CD4-positive, alpha-beta T cell treated with Interleukin-17A for 1 hour (primary cell): ENCODE measurements at regions not wholly inside any gene's neighbourhood (a gene's known extent, or its start where the extent isn't known, plus 50 kb on each side); places are given as distances from the start of the nearest gene placed in this dataset.
"Not testable (repeated sequence)": the region's sequence is repeated elsewhere in the genome, so short reads cannot be mapped to it uniquely, and the experiment has no call there.

Source experiments
- DNase-seq: peaks from one replicate; pipeline ENCODE4 v3.0.0-alpha.2; 2020

DNA sequence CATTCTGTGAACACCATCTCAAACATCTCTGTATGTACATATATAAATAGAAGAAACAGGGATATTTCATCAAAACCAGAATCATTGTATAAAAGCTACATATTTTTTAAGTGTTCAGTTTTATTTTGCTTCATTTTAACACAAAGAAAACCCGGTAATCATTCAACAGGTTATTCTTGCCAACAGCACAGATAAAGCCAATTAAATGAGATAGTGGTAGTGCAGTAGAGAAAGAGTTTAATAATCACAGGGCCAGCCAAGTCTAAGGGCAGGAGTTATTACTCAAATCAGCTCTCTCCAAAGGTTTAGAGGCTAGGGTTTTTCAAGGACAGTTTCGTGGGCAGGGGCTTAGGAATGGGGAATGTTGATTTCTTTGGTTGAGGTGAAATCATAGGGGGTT lies 261.0 kb upstream of the KIF2A start:
- no peak for DNase-seq

DNA sequence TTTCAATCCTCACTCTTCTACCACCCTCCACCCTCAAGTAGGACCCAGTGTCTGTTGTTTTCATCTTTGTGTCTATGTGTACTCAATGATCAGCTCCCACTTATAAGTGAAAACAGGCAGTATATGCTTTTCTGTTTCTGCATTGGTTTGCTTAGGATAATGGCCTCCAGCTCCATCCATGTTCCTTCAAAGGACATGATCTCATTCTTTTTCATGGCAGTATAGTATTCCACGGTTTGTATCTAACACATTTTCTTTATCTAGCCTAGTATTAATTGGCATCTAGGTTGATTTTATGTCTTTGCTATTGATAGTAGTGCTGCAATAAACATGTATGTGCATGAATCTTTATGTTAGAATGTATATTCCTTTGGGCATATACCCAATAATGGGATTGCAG lies 259.8 kb upstream of the KIF2A start:
- DNase-seq, result no peak

DNA sequence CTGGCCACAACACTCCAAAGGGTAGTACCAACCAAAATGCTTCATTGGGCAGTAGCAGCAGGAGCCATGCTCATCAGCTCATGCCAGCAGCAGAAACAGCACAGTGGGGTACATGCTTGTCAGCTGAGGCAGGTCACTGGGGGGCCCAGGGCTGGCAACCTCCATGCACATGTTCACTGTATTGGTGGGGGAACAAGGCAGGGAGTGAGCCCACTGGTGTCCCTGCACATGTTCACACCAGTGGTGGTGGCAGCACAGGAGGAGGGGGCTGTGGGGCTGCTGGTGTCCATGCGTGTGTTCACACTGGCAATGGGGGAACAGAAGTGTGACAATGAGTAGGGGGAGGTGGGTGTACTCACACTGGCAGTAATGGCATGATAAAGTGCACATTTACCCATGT lies 254.3 kb upstream of the KIF2A start:
- no peak for DNase-seq

GRCh38 chr5:62059960-62060359 lies 246.0 kb upstream of the KIF2A start:
- no peak for DNase-seq

DNA sequence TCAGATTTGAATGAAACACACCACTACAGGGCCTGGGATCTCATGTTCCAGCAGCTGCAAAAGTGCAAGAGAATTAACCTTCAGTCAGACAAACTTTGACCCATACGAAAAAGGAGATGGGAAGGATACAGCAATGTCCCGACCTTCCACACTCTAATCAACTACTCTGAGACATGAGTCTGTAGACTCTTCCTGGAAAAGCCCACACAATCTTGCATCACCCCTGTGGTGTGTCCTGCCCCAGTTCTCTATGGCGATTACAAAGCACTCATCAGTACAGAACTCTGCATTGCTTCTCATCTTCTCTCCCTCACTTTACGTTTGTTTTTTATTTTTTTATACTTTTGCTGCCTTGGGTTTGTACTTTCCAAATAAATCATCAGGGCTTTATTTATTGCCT lies 241.0 kb upstream of the KIF2A start:
- DNase-seq, result no peak

DNA sequence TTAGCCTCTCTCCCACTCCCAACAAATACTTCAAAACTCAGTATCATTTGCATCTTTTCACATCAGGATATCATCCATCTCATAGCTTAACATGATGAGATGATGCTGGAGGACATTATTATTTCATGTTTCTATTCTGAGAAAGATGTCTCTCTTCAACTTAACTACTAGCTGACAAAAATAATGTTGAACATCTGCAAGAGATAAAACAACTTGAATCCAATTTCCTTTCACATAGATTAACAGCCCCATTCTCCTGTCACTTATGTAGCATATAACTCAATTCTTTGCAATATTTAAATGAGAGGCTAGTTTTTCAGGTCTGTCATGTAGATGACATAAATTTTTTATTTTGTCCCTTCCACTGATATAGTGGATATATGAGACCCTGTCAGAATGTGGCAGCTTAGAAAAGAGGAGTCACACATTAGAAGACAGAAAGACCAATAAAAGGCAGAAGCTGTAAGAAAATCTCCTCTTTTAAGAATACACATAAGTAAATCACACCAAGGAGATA lies 239.2 kb upstream of the KIF2A start:
- DNase-seq, result no peak

- DNase-seq, result no peak
Measured at GRCh38 chr5:62068554-62068953, 237.5 kb upstream of the KIF2A start.

GRCh38 chr5:62077387-62077786 lies 228.6 kb upstream of the KIF2A start:
- no peak for DNase-seq

DNA sequence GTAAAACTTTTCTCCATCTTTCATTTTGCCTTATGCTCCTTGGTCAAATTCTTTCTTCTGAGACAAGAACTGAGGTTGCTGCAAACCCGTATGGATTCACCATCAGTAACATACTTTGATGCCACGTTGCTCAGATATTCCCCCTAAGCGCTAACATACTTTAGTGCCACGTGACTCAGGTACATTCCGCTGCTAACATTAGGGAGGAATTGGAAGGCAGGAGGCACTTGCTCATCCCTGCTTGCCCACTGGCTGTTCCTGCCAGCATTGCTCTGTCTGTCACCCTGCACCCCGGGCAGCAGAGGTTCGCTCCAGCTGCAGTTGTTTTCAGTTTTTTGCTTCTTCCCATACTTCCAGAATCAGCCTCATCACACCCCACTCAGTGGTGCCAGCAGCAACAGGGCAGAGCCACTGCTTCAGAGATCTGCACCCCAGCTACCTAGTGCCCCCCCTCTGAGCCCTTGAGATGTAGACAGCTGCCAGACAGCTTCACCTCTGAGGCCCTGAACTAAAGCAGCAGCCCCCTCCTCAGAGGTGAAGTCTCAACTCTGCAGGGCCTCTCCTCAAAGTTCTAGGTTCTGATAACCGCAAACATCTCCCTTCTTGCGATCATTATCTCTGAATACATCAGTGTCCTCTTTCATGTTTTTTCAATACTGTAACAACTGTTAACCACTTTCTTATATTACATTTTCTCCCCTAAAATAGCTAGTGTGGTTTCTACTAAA lies 228.0 kb upstream of the KIF2A start:
- no peak for DNase-seq

DNA sequence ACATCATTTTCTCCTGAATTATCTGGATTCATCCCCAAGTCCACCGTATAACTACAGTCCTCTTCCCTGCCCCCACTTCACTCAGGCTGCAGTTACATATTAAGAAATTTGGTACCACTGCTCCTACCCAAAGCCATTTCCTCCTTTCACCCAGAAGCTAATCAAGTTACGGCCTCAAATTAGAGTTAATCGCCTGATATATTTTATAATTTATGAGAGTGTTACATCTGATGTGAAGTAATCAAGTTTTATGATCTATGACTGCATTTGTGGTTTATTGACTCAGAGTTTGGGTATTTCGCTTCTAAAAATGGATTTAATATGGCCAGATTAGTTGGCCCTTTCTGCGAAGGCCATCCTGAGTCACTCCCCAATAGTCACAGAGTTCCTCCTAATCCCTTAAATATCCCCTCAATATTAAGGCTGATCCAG lies 223.6 kb upstream of the KIF2A start:
- no peak for DNase-seq

GRCh38 chr5:62083247-62083646 lies 222.8 kb upstream of the KIF2A start:
- no peak for DNase-seq

DNA sequence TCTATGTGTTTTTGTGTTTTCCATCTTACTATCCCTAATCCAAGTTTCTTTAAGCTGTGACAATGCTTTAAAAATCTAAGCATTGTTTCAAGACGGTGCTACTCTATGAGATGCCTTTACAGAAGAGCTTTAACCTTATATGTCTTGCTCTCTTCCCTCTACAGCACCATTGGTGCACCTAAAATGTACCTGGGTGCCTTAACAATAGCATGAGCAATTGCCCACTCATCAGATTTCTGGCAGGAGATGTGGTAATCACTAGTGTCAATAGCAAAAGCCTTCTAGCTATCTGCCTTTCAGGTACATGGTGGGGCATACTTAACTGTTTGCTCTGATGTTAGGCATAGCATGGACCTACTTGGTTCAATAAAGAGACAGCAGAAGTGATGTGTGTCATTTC lies 222.3 kb upstream of the KIF2A start:
- DNase-seq, result no peak

GRCh38 chr5:62084391-62084790 lies 221.6 kb upstream of the KIF2A start:
- DNase-seq, result no peak

- DNase-seq, result no peak
Measured at GRCh38 chr5:62090953-62091352, 215.1 kb upstream of the KIF2A start.

- no peak for DNase-seq
Measured at GRCh38 chr5:62093411-62093810, 212.6 kb upstream of the KIF2A start.

DNA sequence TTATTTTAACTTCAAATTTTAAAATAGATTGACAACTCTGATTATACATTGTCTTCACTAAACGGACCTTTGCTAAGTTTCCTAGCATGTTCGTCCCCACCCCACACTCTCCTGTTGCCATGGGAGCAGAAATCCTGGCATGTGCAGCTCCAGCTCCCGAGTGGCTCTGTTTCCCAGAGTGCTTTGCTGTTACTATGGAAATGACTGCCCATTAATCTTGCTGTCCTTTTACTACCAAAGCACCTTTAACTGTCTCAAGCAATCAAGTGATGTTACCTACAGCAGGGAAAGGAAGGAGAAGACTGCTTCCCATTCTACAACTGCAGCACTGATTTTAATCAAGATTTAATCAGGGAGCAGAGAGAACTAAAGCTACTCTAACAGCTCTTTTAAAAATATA lies 212.0 kb upstream of the KIF2A start:
- no peak for DNase-seq

DNA sequence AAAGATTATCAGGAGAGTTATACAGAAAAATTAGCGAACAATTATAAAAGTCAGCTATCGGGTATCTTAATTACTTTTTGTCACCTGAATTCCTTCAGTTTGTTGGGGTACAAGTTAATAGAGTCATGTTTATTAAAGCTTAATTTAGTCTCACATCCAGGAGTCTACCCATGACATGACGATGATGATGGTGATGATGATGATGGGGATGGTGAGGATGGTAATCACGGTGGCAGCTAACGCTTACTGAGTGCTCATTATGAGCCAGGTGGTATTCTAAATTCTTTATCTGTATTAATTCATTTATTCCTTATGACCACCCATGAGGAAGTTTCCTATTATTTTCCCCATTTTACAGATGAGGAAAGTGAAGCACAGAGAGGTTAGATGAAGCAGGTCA lies 208.6 kb upstream of the KIF2A start:
- no peak for DNase-seq

GRCh38 chr5:62100201-62100600 lies 205.8 kb upstream of the KIF2A start:
- DNase-seq, result no peak

- DNase-seq, result not testable (repeated sequence)
Measured at GRCh38 chr5:62103863-62104262, 202.1 kb upstream of the KIF2A start.

GRCh38 chr5:62111428-62111827 lies 194.6 kb upstream of the KIF2A start:
- DNase-seq, result no peak

DNA sequence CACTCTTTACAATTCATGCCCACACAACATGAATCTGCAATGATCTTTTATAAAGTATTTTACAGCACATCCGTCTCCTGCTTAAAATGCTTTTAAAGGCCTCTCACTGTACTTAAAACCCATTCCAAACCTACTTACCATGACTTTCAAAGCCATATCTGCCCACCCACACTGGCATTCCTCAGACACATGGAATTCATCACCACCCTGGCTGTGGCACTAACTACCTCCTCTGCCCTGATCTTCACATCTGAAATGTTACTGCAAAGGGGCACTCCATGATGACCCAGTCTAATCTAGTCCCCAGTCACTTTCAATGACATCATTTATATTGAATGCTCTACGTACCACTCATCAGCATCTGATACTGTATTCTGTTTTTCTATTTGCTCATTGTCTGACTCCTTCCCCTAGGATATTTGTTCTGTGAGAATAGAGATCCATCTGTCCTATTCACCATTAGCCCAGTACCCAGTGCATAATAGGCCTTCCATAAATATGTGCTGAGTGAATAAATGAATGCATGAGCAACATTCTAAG lies 193.2 kb upstream of the KIF2A start:
- DNase-seq, result no peak

GRCh38 chr5:62115014-62115413 lies 191.0 kb upstream of the KIF2A start:
- no peak for DNase-seq

DNA sequence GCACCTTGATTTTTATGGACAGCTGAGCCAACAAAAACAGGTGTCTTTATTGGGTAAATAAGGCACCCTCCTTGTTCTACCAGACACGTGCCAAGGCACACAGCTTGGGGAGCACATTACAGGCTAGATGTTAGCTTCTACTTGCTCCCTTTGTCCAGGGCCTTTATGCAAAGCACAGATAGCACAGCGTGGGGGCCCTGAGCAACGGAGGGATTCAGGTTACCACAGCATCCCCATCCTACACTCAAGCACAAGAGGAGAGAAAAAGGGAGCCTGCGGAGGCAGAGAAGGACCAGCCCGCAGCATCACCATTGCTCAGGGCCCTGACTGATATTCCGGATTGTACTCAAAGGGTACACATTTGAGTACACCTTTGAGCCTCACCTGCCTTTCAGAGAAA lies 181.7 kb upstream of the KIF2A start:
- DNase-seq, result no peak

DNA sequence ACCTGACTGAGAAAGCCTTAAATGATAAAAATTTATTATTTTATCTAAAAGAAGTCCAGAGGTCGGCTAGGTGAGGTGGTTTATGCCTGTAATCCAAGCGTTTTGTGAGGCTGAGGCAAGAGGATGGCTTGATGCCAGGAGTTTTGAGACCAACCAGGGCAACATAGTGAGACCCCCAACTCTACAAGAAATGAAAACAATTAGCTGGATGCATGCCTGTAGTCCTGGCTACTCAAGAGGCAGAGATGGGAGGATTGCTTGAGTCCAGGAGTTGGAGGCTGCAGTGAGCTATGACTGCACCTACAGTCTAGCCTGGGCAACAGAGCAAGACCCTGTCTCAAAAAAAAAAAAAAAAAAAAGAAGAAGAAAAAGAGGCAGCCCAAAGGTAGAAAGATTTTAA lies 179.9 kb upstream of the KIF2A start:
- DNase-seq, result no peak
